Stomach (tissue), 4 donors: ENCODE measurements at regions not wholly inside any gene's neighbourhood (a gene's known extent, or its start where the extent isn't known, plus 50 kb on each side); places are given as distances from the start of the nearest gene placed in this dataset.

Source experiments
- CTCF ChIP-seq, 7 experiments: fragments of 450-650 bp in 4 of 7; fragments of 200-600 bp in 3 of 7; sonication (generic) in 3 of 7; IDR thresholded peaks; one replicate each; pipeline ENCODE4 v1.5.1; 2016 to 2019; ENCODE audit warnings: antibody characterized with exemption in 7 of 7, control low read depth in 2 of 7, mild to moderate bottlenecking in 1 of 7
- POLR2AphosphoS5 ChIP-seq, 3 donors: sonication (generic); formaldehyde crosslinking; IDR thresholded peaks; one replicate each; pipeline ENCODE4 v1.6.1; 2016; ENCODE audit warnings: antibody characterized with exemption in 3 of 3

- TF ChIP-seq POLR2AphosphoS5 (IDR thresholded peaks at IDR 0.05) (no peak), CTCF (IDR thresholded peaks at IDR 0.05) (no peak)
Measured at GRCh38 chr4:126213996-126214395, 899.2 kb downstream of the FAT4 start.
